ENCODE measurements at regions not wholly inside any gene's neighbourhood (a gene's known extent, or its start where the extent isn't known, plus 50 kb on each side); places are given as distances from the start of the nearest gene placed in this dataset.

DNA sequence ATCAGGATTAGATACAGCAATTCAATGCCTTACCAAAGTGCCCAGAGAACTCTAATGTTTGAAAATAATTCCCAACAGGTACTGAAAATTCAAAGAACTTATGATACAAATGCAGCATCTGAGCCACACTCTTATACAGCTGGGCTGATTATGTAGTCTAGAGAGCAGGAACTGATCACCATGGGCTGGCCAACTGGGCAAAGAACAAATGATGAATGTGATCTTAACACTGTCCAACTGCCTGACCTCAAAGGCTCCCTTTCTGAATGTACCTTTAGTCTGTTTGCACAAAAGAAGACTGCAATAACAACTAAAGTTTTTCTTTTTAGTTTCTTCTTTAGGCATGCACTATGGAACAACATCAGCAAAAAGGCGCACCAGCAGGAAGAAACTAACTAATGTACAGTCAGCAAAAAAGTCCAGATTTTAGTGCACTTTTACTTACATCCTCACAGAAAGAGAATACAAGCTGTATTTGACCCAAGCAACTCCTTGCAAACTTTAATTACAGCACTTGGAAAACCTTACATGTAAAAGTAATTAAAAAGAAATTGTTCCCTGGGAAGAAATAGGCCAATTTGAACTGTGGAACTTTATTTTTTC, 1095.1 kb downstream of the IGSF11 start:
- TF ChIP-seq POLR2A (IDR thresholded peaks at IDR 0.05) (no peak), POLR2AphosphoS5 (IDR thresholded peaks at IDR 0.05; ENCODE audit: insufficient read depth in 1 of 2, low read depth in 1 of 2) (no peak)
- TF ChIP-seq, protein P1, sequence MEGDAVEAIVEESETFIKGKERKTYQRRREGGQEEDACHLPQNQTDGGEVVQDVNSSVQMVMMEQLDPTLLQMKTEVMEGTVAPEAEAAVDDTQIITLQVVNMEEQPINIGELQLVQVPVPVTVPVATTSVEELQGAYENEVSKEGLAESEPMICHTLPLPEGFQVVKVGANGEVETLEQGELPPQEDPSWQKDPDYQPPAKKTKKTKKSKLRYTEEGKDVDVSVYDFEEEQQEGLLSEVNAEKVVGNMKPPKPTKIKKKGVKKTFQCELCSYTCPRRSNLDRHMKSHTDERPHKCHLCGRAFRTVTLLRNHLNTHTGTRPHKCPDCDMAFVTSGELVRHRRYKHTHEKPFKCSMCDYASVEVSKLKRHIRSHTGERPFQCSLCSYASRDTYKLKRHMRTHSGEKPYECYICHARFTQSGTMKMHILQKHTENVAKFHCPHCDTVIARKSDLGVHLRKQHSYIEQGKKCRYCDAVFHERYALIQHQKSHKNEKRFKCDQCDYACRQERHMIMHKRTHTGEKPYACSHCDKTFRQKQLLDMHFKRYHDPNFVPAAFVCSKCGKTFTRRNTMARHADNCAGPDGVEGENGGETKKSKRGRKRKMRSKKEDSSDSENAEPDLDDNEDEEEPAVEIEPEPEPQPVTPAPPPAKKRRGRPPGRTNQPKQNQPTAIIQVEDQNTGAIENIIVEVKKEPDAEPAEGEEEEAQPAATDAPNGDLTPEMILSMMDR (IDR thresholded peaks at IDR 0.05) = no peak
